ENCODE measurements at regions not wholly inside any gene's neighbourhood (a gene's known extent, or its start where the extent isn't known, plus 50 kb on each side); places are given as distances from the start of the nearest gene placed in this dataset.
A peak's percentile ranks its signal among the peaks of the same experiment; 100 is the strongest.

GRCh38 chr6:53974941-53975340 is 136.3 kb upstream of the MLIP start:
- no peak for DNase-seq (ENCODE audit: low read depth)
- no peak for TF ChIP-seq CTCF (conservative IDR thresholded peaks at IDR 0.05; ENCODE audit: low read depth, low read length)
- H3K4me3 ChIP-seq (ENCODE audit: low read depth, low read length), result no peak overlapping the region

- no peak for TF ChIP-seq CTCF (conservative IDR thresholded peaks at IDR 0.05; ENCODE audit: low read depth, low read length)
- no peak for DNase-seq (ENCODE audit: low read depth)
- no peak overlapping the region for H3K4me3 ChIP-seq (ENCODE audit: low read depth, low read length)
Measured at GRCh38 chr6:53975941-53976615, 135.2 kb upstream of the MLIP start.

GRCh38 chr6:53977551-53977950 is 133.7 kb upstream of the MLIP start:
- no peak overlapping the region for H3K4me3 ChIP-seq (ENCODE audit: low read depth, low read length)
- no peak for DNase-seq (ENCODE audit: low read depth)
- no peak for TF ChIP-seq CTCF (conservative IDR thresholded peaks at IDR 0.05; ENCODE audit: low read depth, low read length)

GRCh38 chr6:53979468-53980067 is 131.7 kb upstream of the MLIP start:
- TF ChIP-seq CTCF (conservative IDR thresholded peaks at IDR 0.05; ENCODE audit: low read depth, low read length), result peak; percentile 73
- H3K4me3 ChIP-seq (ENCODE audit: low read depth, low read length), result no peak overlapping the region
- DNase-seq (ENCODE audit: low read depth), result peak; percentile 77

GRCh38 chr6:53982366-53983050 is 128.7 kb upstream of the MLIP start:
- DNase-seq (ENCODE audit: low read depth), result no peak
- no peak for TF ChIP-seq CTCF (conservative IDR thresholded peaks at IDR 0.05; ENCODE audit: low read depth, low read length)
- H3K4me3 ChIP-seq (ENCODE audit: low read depth, low read length), result no peak overlapping the region

GRCh38 chr6:53983301-53983700 is 127.9 kb upstream of the MLIP start:
- TF ChIP-seq CTCF (conservative IDR thresholded peaks at IDR 0.05; ENCODE audit: low read depth, low read length), result no peak
- no peak for DNase-seq (ENCODE audit: low read depth)
- no peak overlapping the region for H3K4me3 ChIP-seq (ENCODE audit: low read depth, low read length)
